Psoas muscle (tissue), 7 donors: ENCODE measurements at regions not wholly inside any gene's neighbourhood (a gene's known extent, or its start where the extent isn't known, plus 50 kb on each side); places are given as distances from the start of the nearest gene placed in this dataset.

ENCODE experiments used
- ATAC-seq, 4 donors: fragments of 200-7000 bp; cut with Tn5 transposase; one replicate each; pipeline ENCODE4 v1.9.1; 2020; ENCODE audit warnings: moderate library complexity in 3 of 4, mild to moderate bottlenecking in 2 of 4
- DNase-seq, 2 donors: peaks; one replicate each; pipeline ENCODE4 v3.0.0-alpha.2; 2020
- H3K27ac ChIP-seq: fragments of 200-600 bp; one replicate; pipeline ENCODE4 v1.8.0; 2022
- H3K27me3 ChIP-seq, 3 donors: fragments of 200-600 bp in 1 of 3; one replicate each; pipeline versions ENCODE4 v1.6.1 to v1.8.0; 2013 to 2022; ENCODE audit warnings: low read length in 2 of 3, mild to moderate bottlenecking in 2 of 3, moderate library complexity in 1 of 3; ENCODE audit not compliant: insufficient read depth in 3 of 3
- H3K36me3 ChIP-seq, 2 donors: fragments of 200-600 bp in 1 of 2; one replicate each; pipeline versions ENCODE4 v1.6.1 to v1.8.0; 2013 to 2022; ENCODE audit warnings: low read depth in 1 of 2, mild to moderate bottlenecking in 1 of 2, moderate library complexity in 1 of 2; ENCODE audit not compliant: insufficient read depth in 1 of 2
- H3K4me1 ChIP-seq: fragments of 200-600 bp; one replicate; pipeline ENCODE4 v1.8.0; 2022
- H3K4me3 ChIP-seq: fragments of 200-600 bp; one replicate; pipeline ENCODE4 v1.8.0; 2022; ENCODE audit warnings: mild to moderate bottlenecking
- H3K9me3 ChIP-seq: fragments of 200-600 bp; one replicate; pipeline ENCODE4 v1.8.0; 2022
- WGBS, 3 donors: extraction: QIAGEN DNeasy Blood & Tissue Kit; methylation state at CpG; one replicate each; pipeline versions ENCODE4 v1.1.6 to v1.1.7; 2013; 5-methylcytosine and 5-hydroxymethylcytosine counted together
- intact Hi-C, 2 donors: fragments of 100-400 bp; cut with DNase I; formaldehyde crosslinking; loops; one replicate each; pipeline versions ENCODE4 v1.11.0 to v1.14.2; 2022
- TF ChIP-seq, protein P1 (sequence below): fragments of 200-600 bp; IDR thresholded peaks from one replicate; pipeline ENCODE4 v1.8.0; 2022; ENCODE audit warnings: antibody characterized with exemption
- donor health status: healthy with polysubstance abuse.
- donor health status: DM: no; HTN: no; CAD: no; lungs with moderate emphysema.
- donor health status: Bipolar disorder and iron deficiency.
- donor health status: healthy.
- donor health status: DM: yes; HTN: yes; CAD: no.
- donor health status: DM: no; HTN: no; CAD: no.
- donor health status: DM: yes; HTN: yes; CAD: no.

DNA sequence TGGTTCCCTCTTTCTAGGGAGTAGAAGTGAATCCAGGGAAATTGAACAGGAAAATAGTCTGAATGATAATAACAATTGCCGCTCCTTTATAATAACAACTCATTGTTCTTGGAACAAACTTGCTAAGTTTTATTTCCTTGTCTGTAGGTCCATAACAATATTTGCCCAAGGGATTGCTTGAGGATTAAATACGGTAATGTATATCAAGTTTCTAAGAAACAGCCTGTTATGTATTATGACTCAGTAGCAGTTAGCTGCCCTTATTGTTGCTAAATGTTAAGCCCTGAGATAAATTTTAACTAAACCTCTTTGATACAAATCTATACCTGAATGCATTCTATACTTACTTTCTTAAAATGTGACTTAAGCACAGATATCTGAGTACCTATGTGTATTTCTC lies 215.9 kb upstream of the AADAT start:
- intact Hi-C loops = no loop called here

DNA sequence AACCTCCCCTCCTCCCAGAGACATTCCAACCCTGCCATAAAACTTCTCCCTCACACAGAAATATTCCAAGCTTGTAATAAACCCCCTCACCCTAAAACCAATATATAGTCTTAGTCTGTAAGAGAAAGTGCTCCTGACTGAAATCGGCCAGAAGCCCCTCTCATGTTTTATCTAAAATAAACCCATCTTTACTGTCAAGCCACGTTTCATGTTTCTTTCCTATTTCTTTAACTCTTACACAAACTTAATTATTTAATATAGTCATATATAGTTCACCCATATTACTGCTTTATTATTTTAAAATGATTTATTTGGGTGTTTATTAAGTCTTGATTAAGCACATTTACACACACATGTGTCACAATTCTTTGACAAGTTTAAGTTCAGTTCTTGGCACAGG lies 191.3 kb upstream of the AADAT start:
- intact Hi-C loops = no loop called here
- TF ChIP-seq, protein P1, sequence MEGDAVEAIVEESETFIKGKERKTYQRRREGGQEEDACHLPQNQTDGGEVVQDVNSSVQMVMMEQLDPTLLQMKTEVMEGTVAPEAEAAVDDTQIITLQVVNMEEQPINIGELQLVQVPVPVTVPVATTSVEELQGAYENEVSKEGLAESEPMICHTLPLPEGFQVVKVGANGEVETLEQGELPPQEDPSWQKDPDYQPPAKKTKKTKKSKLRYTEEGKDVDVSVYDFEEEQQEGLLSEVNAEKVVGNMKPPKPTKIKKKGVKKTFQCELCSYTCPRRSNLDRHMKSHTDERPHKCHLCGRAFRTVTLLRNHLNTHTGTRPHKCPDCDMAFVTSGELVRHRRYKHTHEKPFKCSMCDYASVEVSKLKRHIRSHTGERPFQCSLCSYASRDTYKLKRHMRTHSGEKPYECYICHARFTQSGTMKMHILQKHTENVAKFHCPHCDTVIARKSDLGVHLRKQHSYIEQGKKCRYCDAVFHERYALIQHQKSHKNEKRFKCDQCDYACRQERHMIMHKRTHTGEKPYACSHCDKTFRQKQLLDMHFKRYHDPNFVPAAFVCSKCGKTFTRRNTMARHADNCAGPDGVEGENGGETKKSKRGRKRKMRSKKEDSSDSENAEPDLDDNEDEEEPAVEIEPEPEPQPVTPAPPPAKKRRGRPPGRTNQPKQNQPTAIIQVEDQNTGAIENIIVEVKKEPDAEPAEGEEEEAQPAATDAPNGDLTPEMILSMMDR = no peak
- H3K36me3 ChIP-seq = no peaks in the 10 kb centered on the region
- DNase-seq (no peak), ATAC-seq (no peak)
- 68 to 81% (median 71%) methylated on average over 2 of the region's 2 CpGs for WGBS, 3 donors
- H3K4me3 ChIP-seq = no peak overlapping the region
- H3K4me1 ChIP-seq = no peaks in the 10 kb centered on the region
- no peaks in the 10 kb centered on the region for H3K27me3 ChIP-seq
- H3K27ac ChIP-seq = no peak overlapping the region
- no peaks in the 10 kb centered on the region for H3K9me3 ChIP-seq

More for the DNA sequence above, 215.9 kb upstream of the AADAT start:
- ATAC-seq = no peak
- H3K9me3 ChIP-seq = no peaks in the 10 kb centered on the region
- DNase-seq = no peak
- TF ChIP-seq, protein P1 = no peak
- no peaks in the 10 kb centered on the region for H3K4me1 ChIP-seq
- no peaks in the 10 kb centered on the region for H3K27me3 ChIP-seq
- WGBS, 3 donors = 30 to 35% (median 34%) methylated on average over 2 of the region's 2 CpGs
- no peaks in the 10 kb centered on the region for H3K36me3 ChIP-seq
- no peak overlapping the region for H3K4me3 ChIP-seq
- no peak overlapping the region for H3K27ac ChIP-seq

DNA sequence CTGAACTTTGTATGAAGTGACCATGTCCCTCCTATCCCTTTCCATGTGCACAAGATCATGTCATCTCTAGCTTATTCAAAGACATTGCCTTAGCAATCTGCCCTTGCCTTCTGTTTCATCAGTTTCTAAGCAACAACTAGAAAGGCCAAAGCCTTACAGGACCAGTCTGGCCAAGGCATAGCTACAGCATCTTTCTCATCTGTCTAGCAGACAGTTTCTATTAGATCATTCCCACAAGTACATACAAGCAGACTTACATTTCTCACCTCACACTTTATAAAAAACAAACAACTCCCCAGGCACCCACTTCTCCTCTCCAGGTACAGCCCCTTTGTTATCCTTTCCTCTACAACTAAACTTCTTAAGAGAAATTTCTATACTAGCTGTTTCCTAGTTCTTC lies 188.7 kb upstream of the AADAT start:
- Histone ChIP-seq H3K4me3 (no peak overlapping the region), H3K36me3 (no peaks in the 10 kb centered on the region), H3K4me1 (no peaks in the 10 kb centered on the region), H3K27ac (no peak overlapping the region), H3K9me3 (no peaks in the 10 kb centered on the region), H3K27me3 (no peaks in the 10 kb centered on the region)
- intact Hi-C loops = no loop called here
- ATAC-seq (no peak), DNase-seq (no peak)
- TF ChIP-seq, protein P1 = no peak

DNA sequence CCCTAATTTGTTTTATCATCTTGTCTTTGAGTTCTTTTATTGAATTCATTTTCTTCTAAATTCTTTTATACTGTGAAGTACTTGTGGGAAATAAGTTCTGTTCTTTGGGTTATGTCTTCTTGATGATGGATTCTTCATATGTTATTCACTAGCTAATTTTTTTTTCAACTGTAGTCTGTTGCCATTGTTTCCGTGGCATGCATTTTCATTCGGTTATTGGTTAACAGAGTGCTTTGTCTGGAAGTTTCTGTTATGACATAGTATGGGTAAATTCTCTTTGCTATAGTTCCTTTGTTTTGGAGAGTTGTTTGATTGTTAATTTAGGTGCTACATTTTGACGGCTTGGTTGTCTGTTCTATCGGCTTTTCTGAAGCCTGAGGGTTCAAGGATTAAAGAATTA lies 184.9 kb upstream of the AADAT start:
- H3K4me1 ChIP-seq = no peaks in the 10 kb centered on the region
- H3K27ac ChIP-seq = no peak overlapping the region
- no peaks in the 10 kb centered on the region for H3K36me3 ChIP-seq
- TF ChIP-seq, protein P1 = no peak
- no peaks in the 10 kb centered on the region for H3K27me3 ChIP-seq
- no peak for ATAC-seq
- H3K9me3 ChIP-seq = no peaks in the 10 kb centered on the region
- 71 to 81% (median 74%) methylated on average over 4 of the region's 4 CpGs for WGBS, 3 donors
- H3K4me3 ChIP-seq = no peak overlapping the region
- intact Hi-C loops = no loop called here
- no peak for DNase-seq

DNA sequence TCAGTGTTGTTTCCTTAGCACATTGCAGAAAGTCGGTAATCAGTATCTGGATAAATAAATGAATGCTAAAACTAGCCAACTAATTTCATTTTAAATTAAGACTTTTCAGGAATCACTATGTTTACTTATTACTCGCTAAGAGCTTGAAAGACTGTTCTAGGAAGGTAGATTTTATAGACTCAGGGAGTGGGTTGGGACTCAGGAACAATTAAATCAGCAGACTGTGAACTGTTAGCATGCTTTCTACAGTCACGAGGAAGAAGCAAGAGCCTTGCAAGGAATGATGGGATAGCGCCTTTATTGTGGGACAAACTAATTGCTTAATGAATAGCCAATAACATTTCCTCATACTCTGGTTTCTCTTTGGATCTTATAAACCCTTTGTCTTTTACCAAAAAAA lies 183.2 kb upstream of the AADAT start:
- 59 to 74% (median 73%) methylated on average over 4 of the region's 4 CpGs for WGBS, 3 donors
- Histone ChIP-seq H3K4me1 (no peaks in the 10 kb centered on the region), H3K4me3 (no peak overlapping the region), H3K27me3 (no peaks in the 10 kb centered on the region), H3K36me3 (no peaks in the 10 kb centered on the region), H3K9me3 (no peaks in the 10 kb centered on the region), H3K27ac (no peak overlapping the region)
- TF ChIP-seq, protein P1 = no peak
- no peak for ATAC-seq
- intact Hi-C loops = no loop called here
- DNase-seq = no peak
